HepG2 (cell line): ENCODE measurements at regions not wholly inside any gene's neighbourhood (a gene's known extent, or its start where the extent isn't known, plus 50 kb on each side); places are given as distances from the start of the nearest gene placed in this dataset.

ENCODE experiments used
- ELF1 ChIP-seq: sonication (generic); formaldehyde crosslinking; IDR thresholded peaks from 2 replicates; pipeline ENCODE4 v1.4.0; 2020; ENCODE audit warnings: missing genetic modification reagents
- EZH2 ChIP-seq: conservative IDR thresholded peaks from 2 replicates; pipeline ENCODE4 v1.6.1; 2012; ENCODE audit warnings: mild to moderate bottlenecking, low read depth, low read length, moderate library complexity
- FOXA1 ChIP-seq, 2 experiments: fragments of 450-650 bp in 1 of 2; sonication (generic) in 1 of 2; formaldehyde crosslinking in 1 of 2; IDR thresholded peaks; 2 replicates each; pipeline versions ENCODE4 v1.4.0 to v1.6.1; 2016 to 2020; ENCODE audit warnings: missing genetic modification reagents in 1 of 2
- HMG20A ChIP-seq: IDR thresholded peaks from 2 replicates; pipeline ENCODE4 v1.6.1; 2016; ENCODE audit warnings: borderline replicate concordance
- KAT2B ChIP-seq: fragments of 150-350 bp; IDR thresholded peaks from 2 replicates; pipeline ENCODE4 v1.6.1; 2014; ENCODE audit warnings: low read depth, low read length, borderline replicate concordance
- MAF1 ChIP-seq: sonication (generic); formaldehyde crosslinking; IDR thresholded peaks from 2 replicates; pipeline ENCODE4 v1.5.0; 2020; ENCODE audit warnings: missing genetic modification reagents, borderline replicate concordance
- MTA3 ChIP-seq: sonication (generic); formaldehyde crosslinking; IDR thresholded peaks from 2 replicates; pipeline ENCODE4 v1.4.0; 2020; ENCODE audit warnings: missing genetic modification reagents
- SRY ChIP-seq: sonication (generic); formaldehyde crosslinking; IDR thresholded peaks from 2 replicates; pipeline ENCODE4 v1.8.0; 2022; ENCODE audit warnings: mild to moderate bottlenecking, missing genetic modification reagents
- TBL1XR1 ChIP-seq: fragments of 150-350 bp; IDR thresholded peaks from 2 replicates; pipeline ENCODE4 v1.6.1; 2014; ENCODE audit warnings: borderline replicate concordance, low read length; ENCODE audit not compliant: partially characterized antibody
- TCF7 ChIP-seq: sonication (generic); IDR thresholded peaks from 2 replicates; pipeline ENCODE4 v1.6.1; 2016; ENCODE audit warnings: antibody characterized with exemption, low read depth
- TF ChIP-seq, protein P1 (sequence below): sonication (generic); formaldehyde crosslinking; IDR thresholded peaks from one replicate; pipeline ENCODE4 v1.5.1; 2020; ENCODE audit warnings: mild to moderate bottlenecking, missing genetic modification reagents; ENCODE audit errors: not compliant biosample characterization
- TF ChIP-seq, protein P2 (sequence below): IDR thresholded peaks from 2 replicates; pipeline ENCODE4 v1.6.1; 2012; ENCODE audit warnings: low read length, improper control_type of control experiment
- TF ChIP-seq, protein P3 (sequence below): sonication (generic); formaldehyde crosslinking; IDR thresholded peaks from 2 replicates; pipeline ENCODE4 v1.5.0; 2020; ENCODE audit warnings: mild to moderate bottlenecking, missing genetic modification reagents, moderate library complexity

DNA sequence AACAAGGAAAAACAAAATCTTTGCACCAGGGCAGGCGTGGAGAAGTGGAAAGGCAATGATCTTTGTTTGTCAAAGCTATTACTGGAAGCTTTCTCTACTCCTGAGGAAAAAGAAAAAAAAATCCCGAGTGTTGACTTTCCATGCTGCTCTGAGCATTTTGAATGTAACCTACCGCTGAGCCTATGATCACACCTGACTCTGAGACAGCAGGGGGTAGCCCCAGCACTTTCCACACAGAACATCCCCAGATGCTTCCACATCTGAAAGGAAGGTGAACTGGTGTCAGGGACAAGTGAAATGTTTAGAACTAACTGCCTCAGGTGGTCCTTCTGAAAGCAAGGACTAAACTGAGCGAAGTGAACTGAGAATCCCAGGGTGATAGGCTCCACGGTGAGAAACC is 1315.1 kb upstream of the DDX18 start:
- TF ChIP-seq, protein P1, sequence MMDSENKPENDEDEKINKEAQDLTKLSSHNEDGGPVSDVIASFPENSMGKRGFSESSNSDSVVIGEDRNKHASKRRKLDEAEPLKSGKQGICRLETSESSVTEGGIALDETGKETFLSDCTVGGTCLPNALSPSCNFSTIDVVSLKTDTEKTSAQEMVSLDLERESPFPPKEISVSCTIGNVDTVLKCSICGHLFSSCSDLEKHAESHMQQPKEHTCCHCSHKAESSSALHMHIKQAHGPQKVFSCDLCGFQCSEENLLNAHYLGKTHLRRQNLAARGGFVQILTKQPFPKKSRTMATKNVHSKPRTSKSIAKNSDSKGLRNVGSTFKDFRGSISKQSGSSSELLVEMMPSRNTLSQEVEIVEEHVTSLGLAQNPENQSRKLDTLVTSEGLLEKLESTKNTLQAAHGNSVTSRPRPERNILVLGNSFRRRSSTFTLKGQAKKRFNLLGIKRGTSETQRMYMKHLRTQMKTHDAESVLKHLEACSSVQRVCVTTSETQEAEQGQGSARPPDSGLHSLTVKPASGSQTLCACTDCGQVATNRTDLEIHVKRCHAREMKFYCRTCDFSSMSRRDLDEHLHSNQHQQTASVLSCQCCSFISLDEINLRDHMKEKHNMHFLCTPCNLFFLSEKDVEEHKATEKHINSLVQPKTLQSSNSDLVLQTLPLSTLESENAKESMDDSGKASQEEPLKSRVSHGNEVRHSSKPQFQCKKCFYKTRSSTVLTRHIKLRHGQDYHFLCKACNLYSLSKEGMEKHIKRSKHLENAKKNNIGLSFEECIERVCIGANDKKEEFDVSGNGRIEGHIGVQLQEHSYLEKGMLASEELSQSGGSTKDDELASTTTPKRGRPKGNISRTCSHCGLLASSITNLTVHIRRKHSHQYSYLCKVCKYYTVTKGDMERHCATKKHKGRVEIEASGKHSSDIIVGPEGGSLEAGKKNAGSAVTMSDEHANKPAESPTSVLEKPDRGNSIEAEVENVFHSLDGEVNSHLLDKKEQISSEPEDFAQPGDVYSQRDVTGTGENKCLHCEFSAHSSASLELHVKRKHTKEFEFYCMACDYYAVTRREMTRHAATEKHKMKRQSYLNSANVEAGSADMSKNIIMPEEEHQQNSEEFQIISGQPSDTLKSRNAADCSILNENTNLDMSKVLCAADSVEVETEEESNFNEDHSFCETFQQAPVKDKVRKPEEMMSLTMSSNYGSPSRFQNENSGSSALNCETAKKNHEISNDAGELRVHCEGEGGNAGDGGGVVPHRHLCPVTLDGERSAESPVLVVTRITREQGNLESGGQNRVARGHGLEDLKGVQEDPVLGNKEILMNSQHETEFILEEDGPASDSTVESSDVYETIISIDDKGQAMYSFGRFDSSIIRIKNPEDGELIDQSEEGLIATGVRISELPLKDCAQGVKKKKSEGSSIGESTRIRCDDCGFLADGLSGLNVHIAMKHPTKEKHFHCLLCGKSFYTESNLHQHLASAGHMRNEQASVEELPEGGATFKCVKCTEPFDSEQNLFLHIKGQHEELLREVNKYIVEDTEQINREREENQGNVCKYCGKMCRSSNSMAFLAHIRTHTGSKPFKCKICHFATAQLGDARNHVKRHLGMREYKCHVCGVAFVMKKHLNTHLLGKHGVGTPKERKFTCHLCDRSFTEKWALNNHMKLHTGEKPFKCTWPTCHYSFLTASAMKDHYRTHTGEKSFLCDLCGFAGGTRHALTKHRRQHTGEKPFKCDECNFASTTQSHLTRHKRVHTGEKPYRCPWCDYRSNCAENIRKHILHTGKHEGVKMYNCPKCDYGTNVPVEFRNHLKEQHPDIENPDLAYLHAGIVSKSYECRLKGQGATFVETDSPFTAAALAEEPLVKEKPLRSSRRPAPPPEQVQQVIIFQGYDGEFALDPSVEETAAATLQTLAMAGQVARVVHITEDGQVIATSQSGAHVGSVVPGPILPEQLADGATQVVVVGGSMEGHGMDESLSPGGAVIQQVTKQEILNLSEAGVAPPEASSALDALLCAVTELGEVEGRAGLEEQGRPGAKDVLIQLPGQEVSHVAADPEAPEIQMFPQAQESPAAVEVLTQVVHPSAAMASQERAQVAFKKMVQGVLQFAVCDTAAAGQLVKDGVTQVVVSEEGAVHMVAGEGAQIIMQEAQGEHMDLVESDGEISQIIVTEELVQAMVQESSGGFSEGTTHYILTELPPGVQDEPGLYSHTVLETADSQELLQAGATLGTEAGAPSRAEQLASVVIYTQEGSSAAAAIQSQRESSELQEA: no peak
- no peak for TF ChIP-seq MTA3 (CRISPR knock-in tag)
- TF ChIP-seq, protein P2, sequence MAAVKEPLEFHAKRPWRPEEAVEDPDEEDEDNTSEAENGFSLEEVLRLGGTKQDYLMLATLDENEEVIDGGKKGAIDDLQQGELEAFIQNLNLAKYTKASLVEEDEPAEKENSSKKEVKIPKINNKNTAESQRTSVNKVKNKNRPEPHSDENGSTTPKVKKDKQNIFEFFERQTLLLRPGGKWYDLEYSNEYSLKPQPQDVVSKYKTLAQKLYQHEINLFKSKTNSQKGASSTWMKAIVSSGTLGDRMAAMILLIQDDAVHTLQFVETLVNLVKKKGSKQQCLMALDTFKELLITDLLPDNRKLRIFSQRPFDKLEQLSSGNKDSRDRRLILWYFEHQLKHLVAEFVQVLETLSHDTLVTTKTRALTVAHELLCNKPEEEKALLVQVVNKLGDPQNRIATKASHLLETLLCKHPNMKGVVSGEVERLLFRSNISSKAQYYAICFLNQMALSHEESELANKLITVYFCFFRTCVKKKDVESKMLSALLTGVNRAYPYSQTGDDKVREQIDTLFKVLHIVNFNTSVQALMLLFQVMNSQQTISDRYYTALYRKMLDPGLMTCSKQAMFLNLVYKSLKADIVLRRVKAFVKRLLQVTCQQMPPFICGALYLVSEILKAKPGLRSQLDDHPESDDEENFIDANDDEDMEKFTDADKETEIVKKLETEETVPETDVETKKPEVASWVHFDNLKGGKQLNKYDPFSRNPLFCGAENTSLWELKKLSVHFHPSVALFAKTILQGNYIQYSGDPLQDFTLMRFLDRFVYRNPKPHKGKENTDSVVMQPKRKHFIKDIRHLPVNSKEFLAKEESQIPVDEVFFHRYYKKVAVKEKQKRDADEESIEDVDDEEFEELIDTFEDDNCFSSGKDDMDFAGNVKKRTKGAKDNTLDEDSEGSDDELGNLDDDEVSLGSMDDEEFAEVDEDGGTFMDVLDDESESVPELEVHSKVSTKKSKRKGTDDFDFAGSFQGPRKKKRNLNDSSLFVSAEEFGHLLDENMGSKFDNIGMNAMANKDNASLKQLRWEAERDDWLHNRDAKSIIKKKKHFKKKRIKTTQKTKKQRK: no peak
- TF ChIP-seq HMG20A (CRISPR knock-in tag): no peak
- TF ChIP-seq, protein P3, sequence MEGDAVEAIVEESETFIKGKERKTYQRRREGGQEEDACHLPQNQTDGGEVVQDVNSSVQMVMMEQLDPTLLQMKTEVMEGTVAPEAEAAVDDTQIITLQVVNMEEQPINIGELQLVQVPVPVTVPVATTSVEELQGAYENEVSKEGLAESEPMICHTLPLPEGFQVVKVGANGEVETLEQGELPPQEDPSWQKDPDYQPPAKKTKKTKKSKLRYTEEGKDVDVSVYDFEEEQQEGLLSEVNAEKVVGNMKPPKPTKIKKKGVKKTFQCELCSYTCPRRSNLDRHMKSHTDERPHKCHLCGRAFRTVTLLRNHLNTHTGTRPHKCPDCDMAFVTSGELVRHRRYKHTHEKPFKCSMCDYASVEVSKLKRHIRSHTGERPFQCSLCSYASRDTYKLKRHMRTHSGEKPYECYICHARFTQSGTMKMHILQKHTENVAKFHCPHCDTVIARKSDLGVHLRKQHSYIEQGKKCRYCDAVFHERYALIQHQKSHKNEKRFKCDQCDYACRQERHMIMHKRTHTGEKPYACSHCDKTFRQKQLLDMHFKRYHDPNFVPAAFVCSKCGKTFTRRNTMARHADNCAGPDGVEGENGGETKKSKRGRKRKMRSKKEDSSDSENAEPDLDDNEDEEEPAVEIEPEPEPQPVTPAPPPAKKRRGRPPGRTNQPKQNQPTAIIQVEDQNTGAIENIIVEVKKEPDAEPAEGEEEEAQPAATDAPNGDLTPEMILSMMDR: no peak
- TF ChIP-seq ELF1: no peak
- TF ChIP-seq SRY (CRISPR knock-in tag): no peak
- no peak for TF ChIP-seq TCF7
- TF ChIP-seq MAF1 (CRISPR knock-in tag): no peak
- no peak for TF ChIP-seq EZH2
- no peak for TF ChIP-seq KAT2B
- TF ChIP-seq TBL1XR1: no peak
- no peak for TF ChIP-seq FOXA1 (IDR thresholded peaks at IDR 0.05)
- no peak for TF ChIP-seq FOXA1 (CRISPR knock-in tag; IDR thresholded peaks at IDR 0.05)
